Osteocyte (in vitro differentiated cells): ENCODE measurements at regions not wholly inside any gene's neighbourhood (a gene's known extent, or its start where the extent isn't known, plus 50 kb on each side); places are given as distances from the start of the nearest gene placed in this dataset.

Experiments used
- DNase-seq: peaks from one replicate; pipeline ENCODE4 v3.0.0; 2021; ENCODE audit warnings: mixed read lengths; ENCODE audit not compliant: unreplicated experiment; ENCODE audit errors: extremely low spot score
- H3K27ac Mint-ChIP-seq: one replicate; pipeline ENCODE4 v1.8.0; 2021; ENCODE audit warnings: mild to moderate bottlenecking, mixed read lengths; ENCODE audit not compliant: unreplicated experiment
- H3K27me3 Mint-ChIP-seq: one replicate; pipeline ENCODE4 v1.8.0; 2021; ENCODE audit warnings: mixed read lengths; ENCODE audit not compliant: unreplicated experiment
- H3K36me3 Mint-ChIP-seq: one replicate; pipeline ENCODE4 v1.8.0; 2021; ENCODE audit warnings: mixed read lengths; ENCODE audit not compliant: unreplicated experiment
- H3K4me1 Mint-ChIP-seq: one replicate; pipeline ENCODE4 v1.8.0; 2021; ENCODE audit warnings: mixed read lengths; ENCODE audit not compliant: unreplicated experiment
- H3K4me3 Mint-ChIP-seq: one replicate; pipeline ENCODE4 v1.8.0; 2021; ENCODE audit warnings: mild to moderate bottlenecking, moderate library complexity, mixed read lengths; ENCODE audit not compliant: unreplicated experiment
- H3K9me3 Mint-ChIP-seq: one replicate; pipeline ENCODE4 v1.8.0; 2021; ENCODE audit warnings: mixed read lengths; ENCODE audit not compliant: unreplicated experiment
- TF ChIP-seq, protein P1 (sequence below): fragments of 200-600 bp; sonication (generic); IDR thresholded peaks from 2 replicates; pipeline ENCODE4 v1.5.0; 2021; ENCODE audit warnings: antibody characterized with exemption, mild to moderate bottlenecking, moderate library complexity

DNA sequence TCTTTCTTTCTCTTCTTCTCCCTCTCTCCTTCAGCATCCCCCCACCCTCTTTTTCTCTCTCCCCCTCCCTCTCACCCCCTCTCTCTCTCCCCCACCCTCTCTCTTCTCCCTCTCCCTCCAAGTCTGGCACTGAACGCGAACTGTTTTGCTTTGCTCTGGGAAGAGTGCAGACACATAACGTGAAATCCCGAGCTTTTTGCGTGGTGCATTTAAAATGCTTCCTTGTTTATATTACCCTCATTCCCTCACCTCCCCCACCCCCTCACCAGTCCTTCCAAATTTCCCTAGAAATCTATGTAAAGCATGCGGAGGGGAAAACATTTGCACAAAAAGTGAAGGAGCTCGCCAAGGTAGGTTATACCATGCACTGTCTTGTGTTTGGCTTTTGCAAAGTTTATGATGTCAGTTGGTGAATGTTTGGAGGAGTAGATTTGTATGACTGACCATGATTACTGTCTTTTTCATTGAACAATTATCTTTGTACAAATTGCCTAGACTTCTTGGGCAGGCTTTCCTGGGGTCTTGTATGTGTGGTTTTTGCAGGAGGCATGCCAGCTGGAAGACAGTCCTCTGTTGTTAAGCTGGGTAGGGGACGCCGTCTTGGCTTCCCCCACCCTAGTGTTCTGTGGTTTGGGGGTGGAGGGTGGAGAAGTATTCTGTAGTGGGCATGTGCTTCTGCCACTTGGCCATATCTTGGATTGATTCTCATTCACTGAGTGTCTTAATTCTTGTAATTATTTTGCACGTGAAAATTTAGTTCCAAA lies 123.7 kb upstream of the HSD17B12 start:
- no peak for DNase-seq
- TF ChIP-seq, protein P1, sequence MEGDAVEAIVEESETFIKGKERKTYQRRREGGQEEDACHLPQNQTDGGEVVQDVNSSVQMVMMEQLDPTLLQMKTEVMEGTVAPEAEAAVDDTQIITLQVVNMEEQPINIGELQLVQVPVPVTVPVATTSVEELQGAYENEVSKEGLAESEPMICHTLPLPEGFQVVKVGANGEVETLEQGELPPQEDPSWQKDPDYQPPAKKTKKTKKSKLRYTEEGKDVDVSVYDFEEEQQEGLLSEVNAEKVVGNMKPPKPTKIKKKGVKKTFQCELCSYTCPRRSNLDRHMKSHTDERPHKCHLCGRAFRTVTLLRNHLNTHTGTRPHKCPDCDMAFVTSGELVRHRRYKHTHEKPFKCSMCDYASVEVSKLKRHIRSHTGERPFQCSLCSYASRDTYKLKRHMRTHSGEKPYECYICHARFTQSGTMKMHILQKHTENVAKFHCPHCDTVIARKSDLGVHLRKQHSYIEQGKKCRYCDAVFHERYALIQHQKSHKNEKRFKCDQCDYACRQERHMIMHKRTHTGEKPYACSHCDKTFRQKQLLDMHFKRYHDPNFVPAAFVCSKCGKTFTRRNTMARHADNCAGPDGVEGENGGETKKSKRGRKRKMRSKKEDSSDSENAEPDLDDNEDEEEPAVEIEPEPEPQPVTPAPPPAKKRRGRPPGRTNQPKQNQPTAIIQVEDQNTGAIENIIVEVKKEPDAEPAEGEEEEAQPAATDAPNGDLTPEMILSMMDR, result no peak
- peaks cover 59% of the 10 kb centered on the region for H3K27me3 Mint-ChIP-seq
- no peaks in the 10 kb centered on the region for H3K4me1 Mint-ChIP-seq
- H3K27ac Mint-ChIP-seq, result no peak overlapping the region
- H3K36me3 Mint-ChIP-seq, result no peaks in the 10 kb centered on the region
- no peaks in the 10 kb centered on the region for H3K9me3 Mint-ChIP-seq
- no peak overlapping the region for H3K4me3 Mint-ChIP-seq

DNA sequence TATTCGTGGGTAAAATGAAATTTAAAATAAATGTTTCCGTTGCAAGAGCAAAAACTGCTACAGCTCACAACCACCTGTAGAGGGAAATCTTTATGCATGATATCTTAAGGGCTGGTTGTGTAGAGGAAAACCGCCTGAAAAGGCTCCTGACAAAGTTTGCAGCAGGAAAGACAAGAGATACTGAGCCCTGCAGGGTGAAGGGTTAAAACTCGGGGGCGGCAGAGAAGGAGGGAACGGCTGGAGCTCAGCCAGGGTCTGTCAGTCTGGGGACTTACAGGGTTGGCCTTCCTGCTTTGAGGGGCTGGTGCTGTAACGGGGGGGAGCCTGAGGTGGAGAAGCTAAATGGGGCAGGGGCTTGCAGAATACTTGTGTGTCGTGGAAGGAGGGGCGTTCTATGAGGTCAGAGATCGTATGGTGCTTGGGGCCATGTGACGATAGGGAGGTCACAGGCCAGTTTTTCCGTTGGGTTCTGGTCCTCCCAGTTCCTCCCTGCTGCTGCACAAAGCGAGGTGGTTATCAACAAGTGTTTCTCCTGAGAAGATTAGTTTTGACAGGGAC lies 122.9 kb upstream of the HSD17B12 start:
- Mint-ChIP-seq H3K4me1 (no peaks in the 10 kb centered on the region), H3K27me3 (peaks cover 59% of the 10 kb centered on the region), H3K9me3 (no peaks in the 10 kb centered on the region), H3K27ac (no peak overlapping the region), H3K4me3 (no peak overlapping the region), H3K36me3 (no peaks in the 10 kb centered on the region)
- TF ChIP-seq, protein P1, result no peak
- DNase-seq, result no peak

DNA sequence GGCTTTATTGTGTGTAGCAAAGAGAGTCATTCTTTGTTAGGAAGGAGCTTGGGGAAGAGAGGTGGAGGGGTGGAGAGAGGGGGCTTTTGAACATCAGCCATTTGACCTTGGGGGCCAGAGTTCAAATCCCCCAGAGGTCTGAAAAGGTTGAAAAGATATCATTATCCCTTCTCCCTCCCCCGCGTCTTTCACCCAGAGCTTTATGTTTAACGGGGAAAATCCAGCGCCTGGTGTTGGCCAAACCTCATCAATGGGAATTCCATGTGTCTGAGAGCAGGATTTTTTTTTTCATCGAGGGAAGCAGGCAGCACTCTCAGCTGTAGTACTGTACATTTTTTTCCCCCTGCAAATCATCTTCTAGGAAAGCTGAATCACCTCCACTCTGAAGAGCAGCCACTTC lies 122.4 kb upstream of the HSD17B12 start:
- no peaks in the 10 kb centered on the region for H3K9me3 Mint-ChIP-seq
- H3K4me1 Mint-ChIP-seq, result no peaks in the 10 kb centered on the region
- H3K27me3 Mint-ChIP-seq, result peaks cover 56% of the 10 kb centered on the region
- no peaks in the 10 kb centered on the region for H3K36me3 Mint-ChIP-seq
- TF ChIP-seq, protein P1, result no peak
- DNase-seq, result no peak
- no peak overlapping the region for H3K4me3 Mint-ChIP-seq
- H3K27ac Mint-ChIP-seq, result no peak overlapping the region

DNA sequence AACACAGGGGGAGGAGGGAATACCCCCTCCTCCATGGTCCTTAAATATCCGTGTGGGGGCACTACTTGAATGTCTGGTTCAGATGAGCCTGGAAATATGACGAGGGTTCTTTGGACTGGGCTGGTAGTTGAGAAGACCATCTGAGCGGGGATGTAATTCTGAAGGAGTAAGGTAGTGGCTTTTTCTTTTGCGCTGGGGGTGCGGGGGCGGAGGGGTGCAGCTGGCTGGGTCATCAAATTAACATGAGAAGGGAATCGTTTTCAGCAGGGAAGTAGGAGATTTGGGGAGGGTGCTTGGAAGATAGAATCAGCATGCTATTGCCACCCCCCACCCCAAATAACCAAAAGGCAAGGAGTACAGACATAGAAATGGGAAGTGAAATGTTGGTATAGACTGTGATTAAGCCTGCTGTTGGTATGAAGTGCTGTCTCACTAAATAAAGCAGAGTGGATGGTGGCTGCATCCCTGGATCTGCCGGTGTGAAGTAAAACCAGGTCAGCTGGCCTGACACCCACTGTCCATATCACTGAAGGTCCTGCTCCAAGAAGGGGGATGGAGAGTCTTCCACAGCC lies 121.9 kb upstream of the HSD17B12 start:
- H3K4me1 Mint-ChIP-seq, result no peaks in the 10 kb centered on the region
- no peak overlapping the region for H3K27ac Mint-ChIP-seq
- H3K9me3 Mint-ChIP-seq, result no peaks in the 10 kb centered on the region

DNA sequence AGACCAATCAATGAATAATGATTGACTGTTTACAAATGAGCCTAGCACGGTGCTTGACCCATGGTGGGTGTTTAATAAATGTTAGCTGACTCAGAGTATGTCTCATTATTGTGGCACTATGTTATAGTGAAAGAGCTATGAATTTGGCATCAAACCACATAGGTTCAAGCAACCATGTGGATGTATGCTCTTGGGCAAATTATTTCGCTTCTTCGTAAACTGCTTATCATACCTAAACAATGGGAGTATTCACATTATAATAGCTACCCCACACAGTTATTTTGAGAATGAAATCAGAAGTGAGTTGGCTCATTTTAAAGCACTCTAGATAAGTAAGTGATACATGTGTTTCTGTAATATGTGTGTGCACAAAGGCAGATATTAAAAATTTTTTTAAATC lies 118.7 kb upstream of the HSD17B12 start:
- DNase-seq, result no peak
- TF ChIP-seq, protein P1, result no peak
- H3K4me3 Mint-ChIP-seq, result no peak overlapping the region
- H3K27me3 Mint-ChIP-seq, result peaks cover 29% of the 10 kb centered on the region
- H3K9me3 Mint-ChIP-seq, result no peaks in the 10 kb centered on the region
- H3K4me1 Mint-ChIP-seq, result no peaks in the 10 kb centered on the region
- H3K36me3 Mint-ChIP-seq, result no peaks in the 10 kb centered on the region
- H3K27ac Mint-ChIP-seq, result no peak overlapping the region

More for the DNA sequence above, 121.9 kb upstream of the HSD17B12 start:
- H3K27me3 Mint-ChIP-seq, result peaks cover 51% of the 10 kb centered on the region
- DNase-seq, result no peak
- H3K4me3 Mint-ChIP-seq, result no peak overlapping the region
- H3K36me3 Mint-ChIP-seq, result no peaks in the 10 kb centered on the region
- TF ChIP-seq, protein P1, result no peak
